ENCODE measurements at regions not wholly inside any gene's neighbourhood (a gene's known extent, or its start where the extent isn't known, plus 50 kb on each side); places are given as distances from the start of the nearest gene placed in this dataset.

DNA sequence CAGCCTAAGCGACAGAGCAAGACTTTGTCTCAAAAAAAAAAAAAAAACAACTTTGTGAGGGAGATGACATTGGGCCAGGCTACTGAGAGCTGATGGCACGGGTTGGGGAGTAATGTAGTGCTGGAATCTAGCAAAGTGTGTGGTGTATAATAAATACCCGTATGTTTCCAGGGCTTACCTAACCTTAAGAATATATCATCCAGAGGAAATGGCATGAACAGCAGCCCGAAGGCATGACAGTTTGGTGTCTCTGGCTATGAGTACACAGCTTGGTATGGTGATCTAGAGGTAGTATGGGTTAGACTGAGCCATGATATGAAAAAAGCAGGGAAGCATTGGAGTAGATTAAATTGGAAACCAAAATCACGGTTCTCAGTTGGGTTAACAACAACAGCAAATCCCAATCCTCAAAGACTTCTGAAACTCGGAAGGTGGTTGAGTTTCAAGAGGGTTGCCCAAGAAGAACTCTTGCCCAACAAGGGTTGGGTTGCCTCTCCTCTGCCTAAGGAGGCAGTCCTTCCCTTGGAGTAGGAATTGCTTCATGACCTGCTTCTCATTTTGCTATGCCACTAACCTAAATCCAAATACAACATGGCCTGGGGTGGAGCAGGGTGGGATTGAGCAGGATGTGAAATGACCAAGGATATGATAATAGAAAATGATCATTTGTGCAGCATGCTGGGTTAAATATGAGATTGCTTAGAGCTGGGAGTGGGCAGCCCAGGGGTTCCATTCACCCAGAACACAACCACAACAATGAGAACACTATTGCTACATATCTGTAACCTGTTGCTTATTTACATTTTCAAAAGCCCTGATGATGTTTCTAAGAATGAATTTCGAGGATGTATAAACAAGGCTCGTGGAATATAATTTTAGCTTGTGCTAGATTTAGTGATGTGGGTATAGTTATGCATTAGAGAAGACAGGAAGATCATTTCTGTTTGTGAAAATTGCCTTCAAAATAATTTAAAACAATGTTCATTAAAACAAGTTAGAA, 64.6 kb upstream of the ZFR start:
- Histone ChIP-seq H3K27me3 (no peaks in the 10 kb centered on the region), H3K36me3 (replicated peaks in 1 of 2; ENCODE audit: insufficient read depth in 1 of 2, low read depth in 2 of 2) (no peaks in the 10 kb centered on the region), H3K27ac (no peak overlapping the region), H3K4me3 (no peak overlapping the region), H3K9me3 (no peaks in the 10 kb centered on the region), H3K4me1 (no peaks in the 10 kb centered on the region)
- DNase-seq = peak in 1 of 4 donors; percentile 8
- TF ChIP-seq, protein P1, sequence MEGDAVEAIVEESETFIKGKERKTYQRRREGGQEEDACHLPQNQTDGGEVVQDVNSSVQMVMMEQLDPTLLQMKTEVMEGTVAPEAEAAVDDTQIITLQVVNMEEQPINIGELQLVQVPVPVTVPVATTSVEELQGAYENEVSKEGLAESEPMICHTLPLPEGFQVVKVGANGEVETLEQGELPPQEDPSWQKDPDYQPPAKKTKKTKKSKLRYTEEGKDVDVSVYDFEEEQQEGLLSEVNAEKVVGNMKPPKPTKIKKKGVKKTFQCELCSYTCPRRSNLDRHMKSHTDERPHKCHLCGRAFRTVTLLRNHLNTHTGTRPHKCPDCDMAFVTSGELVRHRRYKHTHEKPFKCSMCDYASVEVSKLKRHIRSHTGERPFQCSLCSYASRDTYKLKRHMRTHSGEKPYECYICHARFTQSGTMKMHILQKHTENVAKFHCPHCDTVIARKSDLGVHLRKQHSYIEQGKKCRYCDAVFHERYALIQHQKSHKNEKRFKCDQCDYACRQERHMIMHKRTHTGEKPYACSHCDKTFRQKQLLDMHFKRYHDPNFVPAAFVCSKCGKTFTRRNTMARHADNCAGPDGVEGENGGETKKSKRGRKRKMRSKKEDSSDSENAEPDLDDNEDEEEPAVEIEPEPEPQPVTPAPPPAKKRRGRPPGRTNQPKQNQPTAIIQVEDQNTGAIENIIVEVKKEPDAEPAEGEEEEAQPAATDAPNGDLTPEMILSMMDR (IDR thresholded peaks at IDR 0.05) = no peak
- TF ChIP-seq POLR2A (IDR thresholded peaks at IDR 0.05) = no peak
- intact Hi-C loops (cut with DNase I) = no loop called here
- ATAC-seq = no peak
- WGBS, 2 donors = 62 to 66% methylated on average over 8 of the region's 8 CpGs

DNA sequence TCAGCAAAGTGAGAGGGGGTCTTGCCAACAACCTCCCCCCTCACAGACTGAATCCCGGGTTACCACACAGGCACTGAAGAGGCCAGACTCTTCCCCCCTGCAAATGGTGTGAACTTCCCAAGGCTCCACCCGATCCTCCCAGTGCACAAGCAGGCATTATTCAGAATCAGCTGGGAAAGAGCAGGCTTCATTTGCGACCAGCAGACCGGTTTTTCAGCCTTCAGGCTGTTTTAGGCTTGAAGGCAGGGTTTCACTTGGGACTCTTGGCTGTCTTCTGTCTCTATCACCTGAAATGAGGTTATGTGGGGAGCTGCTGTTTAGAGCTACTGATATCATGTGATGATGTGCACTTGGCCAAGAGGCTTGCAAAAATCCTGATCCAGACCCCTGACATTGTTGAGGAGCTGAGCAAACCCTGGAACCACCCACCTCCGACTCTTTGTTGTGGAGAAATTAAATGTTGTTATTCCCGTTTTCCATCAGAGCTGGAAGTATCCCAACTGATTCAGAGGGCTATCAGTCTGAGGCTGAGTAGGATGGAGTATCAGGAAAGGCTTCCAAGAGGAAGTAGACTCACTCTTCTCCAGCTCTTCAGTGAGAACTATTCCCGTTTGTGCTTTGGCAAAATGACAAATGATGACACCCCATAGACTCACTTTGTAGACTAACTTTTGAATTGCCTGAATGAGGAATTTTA, 63.3 kb upstream of the ZFR start:
- no peaks in the 10 kb centered on the region for H3K27me3 ChIP-seq
- no peak overlapping the region for H3K27ac ChIP-seq
- H3K9me3 ChIP-seq = no peaks in the 10 kb centered on the region
- no peak overlapping the region for H3K4me3 ChIP-seq
- WGBS, 2 donors = 33 to 36% methylated on average over 4 to 7 of the region's 7 CpGs
- ATAC-seq = no peak
- H3K36me3 ChIP-seq (replicated peaks in 1 of 2; ENCODE audit: insufficient read depth in 1 of 2, low read depth in 2 of 2) = no peaks in the 10 kb centered on the region
- no peaks in the 10 kb centered on the region for H3K4me1 ChIP-seq
- intact Hi-C loops (cut with DNase I) = no loop called here
- peak in 1 of 4 donors; percentile 35 for DNase-seq
- TF ChIP-seq POLR2A (IDR thresholded peaks at IDR 0.05) = no peak

DNA sequence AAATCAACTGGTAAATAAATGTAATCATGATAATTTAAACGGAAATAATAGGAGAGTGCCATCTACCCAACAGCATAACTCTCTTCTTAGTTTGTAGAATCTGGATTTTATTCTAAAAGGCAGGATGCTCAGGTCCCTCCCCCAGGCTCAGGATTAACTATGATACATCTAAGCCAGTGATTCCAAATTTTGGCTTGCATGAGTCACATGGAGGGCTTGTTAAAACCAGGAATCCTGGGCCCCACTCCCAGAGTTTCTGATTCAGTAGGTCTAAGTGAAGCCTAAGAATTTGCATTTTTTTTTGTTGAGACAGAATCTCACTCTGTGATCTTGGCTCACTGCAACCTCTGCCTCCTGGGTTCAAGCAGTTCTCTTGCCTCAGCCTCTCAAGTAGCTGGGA, 62.3 kb upstream of the ZFR start:
- Histone ChIP-seq H3K4me1 (no peaks in the 10 kb centered on the region), H3K9me3 (no peaks in the 10 kb centered on the region), H3K27me3 (no peaks in the 10 kb centered on the region), H3K27ac (no peak overlapping the region), H3K4me3 (no peak overlapping the region), H3K36me3 (replicated peaks in 1 of 2; ENCODE audit: insufficient read depth in 1 of 2, low read depth in 2 of 2) (no peaks in the 10 kb centered on the region)
- TF ChIP-seq, protein P1 (IDR thresholded peaks at IDR 0.05) = no peak
- no peak for TF ChIP-seq POLR2A (IDR thresholded peaks at IDR 0.05)
- ATAC-seq = no peak
- intact Hi-C loops (cut with DNase I) = no loop called here
- DNase-seq = peak in 1 of 4 donors; percentile 56
- 31 to 33% methylated on average over 1 of the region's 1 CpG for WGBS, 2 donors

DNA sequence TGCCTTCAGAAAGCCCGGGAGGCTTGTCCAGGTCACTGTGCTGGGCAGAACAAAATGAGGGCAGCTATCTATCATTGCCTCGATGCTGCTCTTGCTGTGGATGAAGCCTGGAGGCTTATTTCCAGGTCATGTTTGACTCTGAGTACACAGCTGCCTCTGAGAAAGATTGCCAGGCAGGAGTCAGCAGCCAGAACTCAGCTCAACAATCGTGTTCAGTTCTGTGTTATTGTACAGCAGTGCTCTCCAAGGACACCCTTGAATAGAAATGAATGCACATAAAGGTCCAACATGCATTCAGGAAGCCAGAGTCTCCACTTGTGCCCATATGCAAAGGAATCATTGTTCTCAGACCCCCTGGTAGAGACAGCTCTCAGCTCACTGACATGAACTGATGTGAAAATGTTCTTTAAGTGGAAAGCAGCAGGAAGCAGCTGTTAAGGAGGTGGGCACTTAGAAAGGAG, 61.7 kb upstream of the ZFR start:
- DNase-seq (no peak), ATAC-seq (no peak)
- Histone ChIP-seq H3K4me3 (no peak overlapping the region), H3K9me3 (no peaks in the 10 kb centered on the region), H3K4me1 (no peaks in the 10 kb centered on the region), H3K27ac (no peak overlapping the region), H3K36me3 (replicated peaks in 1 of 2; ENCODE audit: insufficient read depth in 1 of 2, low read depth in 2 of 2) (no peaks in the 10 kb centered on the region), H3K27me3 (no peaks in the 10 kb centered on the region)
- intact Hi-C loops (cut with DNase I) = no loop called here
- 7 to 9% methylated on average over 3 of the region's 3 CpGs for WGBS, 2 donors
- no peak for TF ChIP-seq POLR2A (IDR thresholded peaks at IDR 0.05)
- TF ChIP-seq, protein P1 (IDR thresholded peaks at IDR 0.05) = no peak

DNA sequence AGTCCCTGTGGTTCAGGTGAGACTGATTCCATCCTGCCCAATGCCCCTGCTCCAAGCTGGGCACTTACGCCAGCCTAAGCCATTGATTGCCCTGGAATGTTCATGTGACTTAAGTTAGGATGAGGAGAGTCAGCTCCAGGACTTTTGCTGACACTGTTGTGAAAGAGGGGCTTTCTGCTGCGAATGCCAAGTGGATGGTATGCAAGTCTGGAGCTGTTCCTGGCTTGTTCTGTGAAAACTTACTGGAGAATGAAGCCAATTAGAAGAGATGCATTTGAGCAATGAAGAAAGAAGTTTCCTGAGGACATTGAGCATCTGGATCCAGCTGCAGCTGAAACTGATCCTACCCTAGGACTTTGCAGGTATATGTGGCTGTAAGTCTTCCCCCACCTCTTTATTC, 61.2 kb upstream of the ZFR start:
- no peaks in the 10 kb centered on the region for H3K4me1 ChIP-seq
- intact Hi-C loops (cut with DNase I) = no loop called here
- TF ChIP-seq, protein P1 (IDR thresholded peaks at IDR 0.05) = no peak
- no peak for TF ChIP-seq POLR2A (IDR thresholded peaks at IDR 0.05)
- no peak overlapping the region for H3K4me3 ChIP-seq
- DNase-seq (peak in 1 of 4 donors; percentile 20), ATAC-seq (peak; percentile 25)
- H3K27me3 ChIP-seq = no peaks in the 10 kb centered on the region
- no peaks in the 10 kb centered on the region for H3K36me3 ChIP-seq (replicated peaks in 1 of 2; ENCODE audit: insufficient read depth in 1 of 2, low read depth in 2 of 2)
- WGBS, 2 donors = 0 to 46% methylated on average over 1 to 2 of the region's 2 CpGs
- H3K9me3 ChIP-seq = no peaks in the 10 kb centered on the region
- no peak overlapping the region for H3K27ac ChIP-seq

All from body of pancreas (tissue), 4 donors.